Dendritic cell treated with granulocyte-macrophage colony-stimulating factor and Interleukin-4, amounts not matched to agents 40 ng/mL and 50 ng/mL, for 4 days (primary cell): ENCODE measurements at regions not wholly inside any gene's neighbourhood (a gene's known extent, or its start where the extent isn't known, plus 50 kb on each side); places are given as distances from the start of the nearest gene placed in this dataset.

Source experiments
- H3K27ac Mint-ChIP-seq: one replicate; pipeline ENCODE4 v1.8.0; 2022; ENCODE audit warnings: mild to moderate bottlenecking, mixed read lengths
- H3K27me3 Mint-ChIP-seq: one replicate; pipeline ENCODE4 v1.8.0; 2022; ENCODE audit warnings: mild to moderate bottlenecking, mixed read lengths
- H3K36me3 Mint-ChIP-seq: one replicate; pipeline ENCODE4 v1.8.0; 2022; ENCODE audit warnings: low read depth, mixed read lengths
- H3K4me1 Mint-ChIP-seq: one replicate; pipeline ENCODE4 v1.8.0; 2022; ENCODE audit warnings: low read depth, mixed read lengths
- H3K4me3 Mint-ChIP-seq: one replicate; pipeline ENCODE4 v1.8.0; 2022; ENCODE audit warnings: mild to moderate bottlenecking, moderate library complexity, mixed read lengths
- H3K9me3 Mint-ChIP-seq: one replicate; pipeline ENCODE4 v1.8.0; 2022; ENCODE audit warnings: mixed read lengths
- intact Hi-C: fragments of 100-400 bp; cut with micrococcal nuclease; formaldehyde crosslinking; loops from one replicate; pipeline ENCODE4 v1.15.0; 2022

DNA sequence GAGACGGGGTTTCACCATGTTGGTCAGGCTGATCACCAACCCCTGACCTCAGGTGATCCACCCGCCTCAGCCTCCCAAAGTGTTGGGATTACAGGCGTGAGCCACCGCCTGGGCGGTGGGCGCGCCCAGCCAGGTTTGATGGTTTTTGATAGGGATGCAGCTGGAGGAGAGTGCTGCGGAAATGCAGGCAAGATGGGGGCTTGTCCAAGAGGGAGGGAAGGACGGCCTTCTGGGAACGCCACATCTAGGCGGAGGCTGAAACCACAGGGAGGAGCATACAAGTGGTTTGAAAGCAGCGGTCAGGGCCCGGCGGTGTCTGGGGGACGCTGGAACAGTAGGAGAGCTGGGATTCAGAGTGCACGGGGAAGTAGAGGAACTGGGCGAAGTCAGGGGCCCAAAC, 134.6 kb downstream of the VRK1 start:
- no peaks in the 10 kb centered on the region for H3K27me3 Mint-ChIP-seq
- H3K4me1 Mint-ChIP-seq, result no peaks in the 10 kb centered on the region
- no peaks in the 10 kb centered on the region for H3K36me3 Mint-ChIP-seq
- H3K4me3 Mint-ChIP-seq, result no peak overlapping the region
- intact Hi-C loops, result no loop called here
- no peak overlapping the region for H3K27ac Mint-ChIP-seq
- no peaks in the 10 kb centered on the region for H3K9me3 Mint-ChIP-seq

- no peaks in the 10 kb centered on the region for H3K9me3 Mint-ChIP-seq
- H3K27ac Mint-ChIP-seq, result no peak overlapping the region
- intact Hi-C loops, result loop anchor here (5.0 kb wide), 1 partner anchor 367 kb away; no protein-coding TSS in a partner anchor
- H3K27me3 Mint-ChIP-seq, result peaks cover 1% of the 10 kb centered on the region
- H3K4me1 Mint-ChIP-seq, result no peaks in the 10 kb centered on the region
- no peak overlapping the region for H3K4me3 Mint-ChIP-seq
- no peaks in the 10 kb centered on the region for H3K36me3 Mint-ChIP-seq
Measured at GRCh38 chr14:96934638-96935330, 137.6 kb downstream of the VRK1 start.

GRCh38 chr14:96938946-96939345, 141.8 kb downstream of the VRK1 start:
- Mint-ChIP-seq H3K4me3 (no peak overlapping the region), H3K27me3 (peaks cover 1% of the 10 kb centered on the region), H3K36me3 (no peaks in the 10 kb centered on the region), H3K9me3 (no peaks in the 10 kb centered on the region), H3K27ac (no peak overlapping the region), H3K4me1 (no peaks in the 10 kb centered on the region)
- intact Hi-C loops, result loop anchor here (5.0 kb wide), 1 partner anchor 372 kb away; no protein-coding TSS in a partner anchor

DNA sequence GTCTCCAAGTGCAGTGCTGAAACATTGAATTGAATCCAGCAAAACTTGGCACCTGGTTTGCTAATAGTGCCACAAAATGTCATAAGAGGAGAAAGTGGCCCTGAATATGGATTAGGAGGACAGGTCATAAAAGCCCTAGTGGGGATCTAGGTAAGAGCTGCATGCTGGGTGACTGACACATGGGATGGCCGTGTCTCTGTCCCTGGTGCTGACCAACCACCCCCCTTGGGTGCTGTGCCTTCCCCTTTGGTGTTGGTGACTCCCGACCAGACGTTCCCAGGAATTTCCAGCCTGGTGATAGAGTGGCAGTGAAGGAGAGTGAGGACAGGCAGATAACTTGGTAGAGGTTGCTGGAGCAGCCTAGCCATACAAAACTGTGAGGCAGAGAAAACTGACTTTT, 142.8 kb downstream of the VRK1 start:
- Mint-ChIP-seq H3K36me3 (no peaks in the 10 kb centered on the region), H3K9me3 (no peaks in the 10 kb centered on the region), H3K27ac (no peak overlapping the region), H3K27me3 (peaks cover 1% of the 10 kb centered on the region), H3K4me3 (no peak overlapping the region), H3K4me1 (no peaks in the 10 kb centered on the region)
- intact Hi-C loops, result no loop called here

DNA sequence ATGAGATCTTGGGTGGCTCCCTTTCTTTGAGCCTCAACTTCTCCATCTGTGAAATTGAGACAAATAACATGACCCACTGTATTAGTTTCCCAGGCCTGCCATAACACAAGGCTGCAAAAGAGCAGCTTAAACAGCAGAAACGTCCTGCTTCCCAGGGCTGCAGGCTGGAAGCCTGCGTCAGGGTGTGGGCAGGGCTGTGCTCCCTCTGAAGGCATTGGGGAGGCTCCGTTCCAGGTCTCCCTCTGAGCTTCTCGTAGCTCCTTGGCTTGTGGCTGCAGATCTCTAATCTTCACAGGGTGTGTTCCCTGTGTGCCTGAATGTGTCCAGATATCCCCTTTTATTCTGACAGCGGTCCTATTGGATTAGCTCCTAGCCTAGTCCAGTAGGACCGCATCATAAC, 147.1 kb downstream of the VRK1 start:
- Mint-ChIP-seq H3K4me3 (no peak overlapping the region), H3K4me1 (peaks cover 9% of the 10 kb centered on the region), H3K36me3 (no peaks in the 10 kb centered on the region), H3K27ac (no peak overlapping the region), H3K9me3 (peaks cover 9% of the 10 kb centered on the region), H3K27me3 (no peaks in the 10 kb centered on the region)
- intact Hi-C loops, result no loop called here

GRCh38 chr14:96945721-96946120, 148.5 kb downstream of the VRK1 start:
- Mint-ChIP-seq H3K4me3 (no peak overlapping the region), H3K4me1 (peaks cover 19% of the 10 kb centered on the region), H3K36me3 (no peaks in the 10 kb centered on the region), H3K27me3 (no peaks in the 10 kb centered on the region), H3K27ac (no peak overlapping the region), H3K9me3 (peaks cover 9% of the 10 kb centered on the region)
- intact Hi-C loops, result no loop called here

- peaks cover 28% of the 10 kb centered on the region for H3K4me1 Mint-ChIP-seq
- H3K4me3 Mint-ChIP-seq, result no peak overlapping the region
- H3K36me3 Mint-ChIP-seq, result no peaks in the 10 kb centered on the region
Measured at GRCh38 chr14:96949594-96949993, 152.4 kb downstream of the VRK1 start.

GRCh38 chr14:96951511-96951910, 154.3 kb downstream of the VRK1 start:
- Mint-ChIP-seq H3K27ac (peak overlapping the region; percentile 12), H3K4me1 (peaks cover 28% of the 10 kb centered on the region), H3K36me3 (no peaks in the 10 kb centered on the region), H3K27me3 (peaks cover 1% of the 10 kb centered on the region), H3K9me3 (peaks cover 9% of the 10 kb centered on the region), H3K4me3 (no peak overlapping the region)
- intact Hi-C loops, result no loop called here

More at GRCh38 chr14:96949594-96949993, 152.4 kb downstream of the VRK1 start:
- intact Hi-C loops, result no loop called here
- H3K9me3 Mint-ChIP-seq, result peaks cover 9% of the 10 kb centered on the region
- H3K27me3 Mint-ChIP-seq, result peaks cover 1% of the 10 kb centered on the region
- H3K27ac Mint-ChIP-seq, result peak overlapping the region; percentile 77

DNA sequence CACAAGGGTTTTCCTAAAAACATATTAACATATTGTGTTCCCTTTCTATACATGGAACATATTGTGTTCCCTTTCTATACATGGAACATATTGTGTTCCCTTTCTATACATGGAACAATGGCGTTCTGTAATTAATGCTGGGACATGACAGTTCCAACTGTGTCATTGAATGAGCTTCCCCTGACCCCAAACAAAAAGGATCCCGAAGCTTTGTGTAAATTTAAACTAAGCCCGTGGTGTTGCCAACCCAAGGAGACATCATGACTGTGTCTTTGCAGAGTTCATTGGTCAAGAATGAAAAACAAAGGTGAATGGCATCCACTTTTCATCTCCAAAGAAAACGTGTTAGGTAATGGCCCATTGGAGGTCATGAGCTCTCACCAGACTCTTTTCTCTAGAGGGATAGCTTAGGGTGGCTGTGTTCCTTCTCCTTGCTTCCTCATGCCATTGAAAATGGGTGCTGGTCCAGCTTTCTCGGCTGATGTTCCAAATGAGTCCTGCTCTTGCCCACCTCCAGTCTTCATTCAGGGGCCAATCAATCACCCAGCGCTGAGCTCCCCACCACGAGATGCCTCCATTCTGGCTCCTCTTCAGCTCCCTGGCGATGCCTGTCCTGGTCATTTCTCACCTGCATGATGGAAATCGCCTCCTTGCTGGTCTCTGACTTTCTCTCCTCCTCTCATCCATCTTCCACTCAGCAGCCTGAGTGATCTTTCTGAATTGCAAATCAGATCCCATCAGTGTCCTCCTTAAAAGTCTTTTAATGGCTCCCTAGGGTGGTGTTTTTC, 156.1 kb downstream of the VRK1 start:
- Mint-ChIP-seq H3K27me3 (peaks cover 6% of the 10 kb centered on the region), H3K9me3 (peaks cover 5% of the 10 kb centered on the region), H3K36me3 (no peaks in the 10 kb centered on the region), H3K4me1 (peaks cover 26% of the 10 kb centered on the region), H3K27ac (no peak overlapping the region), H3K4me3 (no peak overlapping the region)
- intact Hi-C loops, result no loop called here

DNA sequence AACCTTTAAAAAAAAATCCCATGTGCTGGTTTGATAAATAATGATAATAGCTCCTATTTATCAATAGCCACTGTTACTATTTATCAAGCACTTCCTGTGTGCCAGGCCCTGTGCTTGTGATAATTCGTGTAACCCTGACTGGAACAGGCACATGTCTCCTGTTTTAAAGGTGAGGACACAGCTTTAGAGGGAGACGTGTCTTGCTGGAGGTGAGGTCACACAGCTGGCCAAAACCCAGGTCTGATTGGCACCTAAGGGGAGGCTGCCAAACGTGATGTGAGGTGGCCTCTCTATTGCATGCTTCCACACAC, 156.6 kb downstream of the VRK1 start:
- Mint-ChIP-seq H3K4me3 (no peak overlapping the region), H3K9me3 (no peaks in the 10 kb centered on the region)

GRCh38 chr14:96956464-96957239, 159.5 kb downstream of the VRK1 start:
- Mint-ChIP-seq H3K36me3 (peaks cover 6% of the 10 kb centered on the region), H3K27ac (no peak overlapping the region), H3K4me1 (peaks cover 12% of the 10 kb centered on the region), H3K27me3 (peaks cover 6% of the 10 kb centered on the region), H3K4me3 (no peak overlapping the region), H3K9me3 (peaks cover 14% of the 10 kb centered on the region)
- intact Hi-C loops, result no loop called here

More for the DNA sequence above, 156.6 kb downstream of the VRK1 start:
- peaks cover 23% of the 10 kb centered on the region for H3K4me1 Mint-ChIP-seq
- H3K27me3 Mint-ChIP-seq, result peaks cover 6% of the 10 kb centered on the region
- H3K27ac Mint-ChIP-seq, result no peak overlapping the region
- intact Hi-C loops, result no loop called here
- no peaks in the 10 kb centered on the region for H3K36me3 Mint-ChIP-seq

- H3K9me3 Mint-ChIP-seq, result peaks cover 14% of the 10 kb centered on the region
- H3K4me1 Mint-ChIP-seq, result peaks cover 23% of the 10 kb centered on the region
- intact Hi-C loops, result no loop called here
- peaks cover 6% of the 10 kb centered on the region for H3K36me3 Mint-ChIP-seq
- H3K4me3 Mint-ChIP-seq, result no peak overlapping the region
- no peak overlapping the region for H3K27ac Mint-ChIP-seq
- peaks cover 6% of the 10 kb centered on the region for H3K27me3 Mint-ChIP-seq
Measured at GRCh38 chr14:96958057-96958456, 160.9 kb downstream of the VRK1 start.

GRCh38 chr14:96959992-96960391, 162.8 kb downstream of the VRK1 start:
- Mint-ChIP-seq H3K4me1 (peaks cover 24% of the 10 kb centered on the region), H3K27me3 (peaks cover 5% of the 10 kb centered on the region), H3K4me3 (no peak overlapping the region), H3K27ac (no peak overlapping the region), H3K36me3 (peaks cover 6% of the 10 kb centered on the region), H3K9me3 (peaks cover 14% of the 10 kb centered on the region)
- intact Hi-C loops, result no loop called here

DNA sequence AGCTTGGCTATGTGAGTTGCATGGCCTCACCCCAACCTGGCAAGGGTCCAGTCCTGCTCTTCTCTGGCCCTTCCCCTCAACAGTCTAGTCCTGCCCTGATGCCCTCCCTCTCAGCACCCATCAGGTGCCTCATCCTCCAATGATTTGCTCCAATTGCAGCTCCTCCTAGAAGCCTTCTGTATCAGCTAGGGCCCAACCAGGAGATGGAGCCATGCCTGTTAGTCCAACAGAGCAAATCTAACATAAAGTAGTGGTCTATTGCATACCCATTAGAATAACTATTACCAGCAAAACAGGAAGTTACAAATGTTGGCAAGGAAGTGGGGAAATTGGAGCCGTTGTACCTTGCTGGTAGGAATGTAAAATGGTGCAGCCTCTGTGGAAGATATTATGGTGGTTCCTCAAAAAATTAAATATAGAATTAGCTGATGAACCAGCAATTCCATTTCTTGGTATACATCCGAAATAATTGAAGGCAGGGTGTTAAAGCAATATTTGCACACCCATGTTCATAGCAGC, 163.5 kb downstream of the VRK1 start:
- Mint-ChIP-seq H3K4me1 (peaks cover 24% of the 10 kb centered on the region), H3K27ac (no peak overlapping the region), H3K4me3 (no peak overlapping the region), H3K36me3 (peaks cover 6% of the 10 kb centered on the region), H3K9me3 (peaks cover 14% of the 10 kb centered on the region), H3K27me3 (peaks cover 5% of the 10 kb centered on the region)
- intact Hi-C loops, result no loop called here
